ENCODE measurements at regions not wholly inside any gene's neighbourhood (a gene's known extent, or its start where the extent isn't known, plus 50 kb on each side); places are given as distances from the start of the nearest gene placed in this dataset.
"Not testable (repeated sequence)": the region's sequence is repeated elsewhere in the genome, so short reads cannot be mapped to it uniquely, and the experiment has no call there.

DNA sequence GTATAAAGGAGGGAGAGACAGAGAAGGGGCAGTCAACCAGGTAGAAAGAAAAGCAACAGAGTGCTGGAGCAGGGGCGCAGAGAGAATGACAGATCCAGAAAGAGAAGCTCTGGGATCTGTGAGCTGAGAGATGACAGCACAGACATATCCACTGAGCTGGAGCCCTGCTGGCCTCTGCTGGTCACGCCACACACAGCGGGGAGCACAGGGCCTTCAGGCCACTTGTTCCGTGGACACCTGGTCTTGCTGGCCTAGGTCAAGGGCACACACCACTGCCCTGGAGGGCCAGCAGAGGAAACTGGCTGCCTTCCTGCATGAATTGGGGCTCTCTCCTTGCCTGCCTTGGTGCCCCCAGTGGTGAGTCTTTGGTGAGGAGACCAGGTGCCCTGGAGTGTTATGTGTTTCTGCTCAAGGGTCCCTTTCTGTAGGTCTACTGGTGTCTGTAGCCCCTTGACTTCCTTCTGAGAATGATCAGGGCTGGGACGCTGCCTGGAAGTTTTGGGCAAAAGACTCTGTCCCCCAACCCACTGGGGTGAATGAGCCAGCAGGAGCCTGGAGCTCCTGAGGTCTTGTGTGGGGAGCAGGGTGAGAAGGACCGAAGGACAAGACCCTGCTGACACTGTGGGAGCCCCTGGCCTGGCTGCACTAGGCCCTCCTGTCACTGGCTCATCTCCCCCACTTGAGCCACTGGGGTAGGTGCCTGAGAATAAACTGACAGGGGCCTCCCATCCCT, 59.2 kb upstream of the ADAMTS2 start:
- Mint-ChIP-seq H3K36me3 (no peaks in the 10 kb centered on the region), H3K9me3 (peaks cover 10 to 33% (median 27%) of the 10 kb centered on the region in 7 donors), H3K27me3 (ENCODE audit: low read depth in 3 of 3) (peaks cover 0 to 4% (median 4%) of the 10 kb centered on the region in 3 donors)

DNA sequence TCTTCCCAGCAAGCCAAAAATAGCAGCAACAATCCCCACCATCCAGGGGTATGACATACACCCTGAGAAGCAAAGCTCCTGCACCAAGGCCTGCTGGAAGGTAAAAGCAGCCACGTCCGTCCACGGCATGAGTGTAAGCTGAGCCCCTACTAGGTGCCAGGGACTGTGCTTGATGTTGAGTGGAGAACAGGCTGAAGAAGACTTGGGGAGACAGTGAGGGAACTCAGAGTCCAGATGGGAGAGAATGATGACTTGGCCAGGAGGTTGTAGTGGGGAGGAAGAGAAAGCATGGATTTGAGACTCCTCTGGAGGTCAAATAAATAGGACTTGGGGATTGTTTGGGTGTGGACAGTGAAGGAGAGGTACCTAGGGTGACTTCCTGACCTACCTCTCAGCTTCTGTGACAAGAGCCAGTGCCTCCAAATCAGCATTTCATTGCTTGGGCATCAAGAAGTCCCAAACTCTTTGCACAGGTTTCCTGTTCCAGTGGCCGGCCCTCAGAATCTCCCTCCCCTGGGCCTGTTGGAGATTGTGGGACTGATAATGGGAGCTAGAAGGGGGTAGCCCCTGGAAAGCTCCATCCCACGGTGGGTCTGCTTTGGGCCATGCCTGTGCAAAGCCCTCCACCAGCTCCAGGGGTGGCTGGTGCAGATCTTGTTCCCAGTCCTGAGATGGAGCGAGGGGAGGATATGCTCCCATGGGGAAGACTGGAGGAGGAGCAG, 58.3 kb upstream of the ADAMTS2 start:
- H3K4me1 Mint-ChIP-seq = no peaks in the 10 kb centered on the region
- H3K27me3 Mint-ChIP-seq (ENCODE audit: low read depth in 3 of 3) = peaks cover 0 to 4% (median 4%) of the 10 kb centered on the region in 3 donors
- H3K4me3 Mint-ChIP-seq = no peak overlapping the region
- no peaks in the 10 kb centered on the region for H3K4me1 ChIP-seq (ENCODE audit: control insufficient read depth in 1 of 2, insufficient read depth in 2 of 2, low read length in 2 of 2)
- H3K4me2 ChIP-seq (replicated peaks; ENCODE audit: extremely low read depth, low read length, poor library complexity, severe bottlenecking) = no peak overlapping the region
- H3K36me3 Mint-ChIP-seq = no peaks in the 10 kb centered on the region
- peaks cover 29% of the 10 kb centered on the region in 2 donors for H3K9me3 ChIP-seq (replicated peaks in 1 of 2; ENCODE audit: control insufficient read depth in 1 of 2, insufficient read depth in 1 of 2, low read length in 2 of 2)
- no peaks in the 10 kb centered on the region for H3K36me3 ChIP-seq (replicated peaks in 1 of 2; ENCODE audit: control insufficient read depth in 1 of 2, insufficient read depth in 2 of 2, low read length in 2 of 2)
- 86% methylated on average over 5 of the region's 6 CpGs for WGBS (ENCODE audit: insufficient coverage)
- TF ChIP-seq, protein P1, sequence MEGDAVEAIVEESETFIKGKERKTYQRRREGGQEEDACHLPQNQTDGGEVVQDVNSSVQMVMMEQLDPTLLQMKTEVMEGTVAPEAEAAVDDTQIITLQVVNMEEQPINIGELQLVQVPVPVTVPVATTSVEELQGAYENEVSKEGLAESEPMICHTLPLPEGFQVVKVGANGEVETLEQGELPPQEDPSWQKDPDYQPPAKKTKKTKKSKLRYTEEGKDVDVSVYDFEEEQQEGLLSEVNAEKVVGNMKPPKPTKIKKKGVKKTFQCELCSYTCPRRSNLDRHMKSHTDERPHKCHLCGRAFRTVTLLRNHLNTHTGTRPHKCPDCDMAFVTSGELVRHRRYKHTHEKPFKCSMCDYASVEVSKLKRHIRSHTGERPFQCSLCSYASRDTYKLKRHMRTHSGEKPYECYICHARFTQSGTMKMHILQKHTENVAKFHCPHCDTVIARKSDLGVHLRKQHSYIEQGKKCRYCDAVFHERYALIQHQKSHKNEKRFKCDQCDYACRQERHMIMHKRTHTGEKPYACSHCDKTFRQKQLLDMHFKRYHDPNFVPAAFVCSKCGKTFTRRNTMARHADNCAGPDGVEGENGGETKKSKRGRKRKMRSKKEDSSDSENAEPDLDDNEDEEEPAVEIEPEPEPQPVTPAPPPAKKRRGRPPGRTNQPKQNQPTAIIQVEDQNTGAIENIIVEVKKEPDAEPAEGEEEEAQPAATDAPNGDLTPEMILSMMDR (IDR thresholded peaks at IDR 0.05) = no peak
- H3K9ac ChIP-seq (ENCODE audit: insufficient read depth, low read length, poor library complexity, severe bottlenecking) = no peak overlapping the region
- intact Hi-C loops (cut with micrococcal nuclease) = no loop called here
- H3K9me3 Mint-ChIP-seq = peaks cover 13 to 42% (median 36%) of the 10 kb centered on the region in 7 donors
- no peak overlapping the region for H3K27ac Mint-ChIP-seq
- H2AFZ ChIP-seq (ENCODE audit: insufficient read depth, low read depth, low read length, poor library complexity, severe bottlenecking) = no peak overlapping the region
- H3K4me3 ChIP-seq (replicated peaks in 1 of 3; ENCODE audit: low read depth in 2 of 3, low read length in 3 of 3) = no peak overlapping the region
- no peaks in the 10 kb centered on the region for H3K27me3 ChIP-seq (ENCODE audit: control insufficient read depth in 2 of 2, insufficient read depth in 2 of 2, low read length in 2 of 2)
- H3K27ac ChIP-seq (ENCODE audit: low read depth in 1 of 2, low read length in 2 of 2) = no peak overlapping the region
- no peaks in the 10 kb centered on the region for H4K20me1 ChIP-seq (ENCODE audit: insufficient read depth, low read length)
- DNase-seq = peak in 1 of 3 donors; percentile 0
- H3K79me2 ChIP-seq (ENCODE audit: insufficient read depth, low read length) = no peaks in the 10 kb centered on the region

More for the DNA sequence above, 59.2 kb upstream of the ADAMTS2 start:
- Mint-ChIP-seq H3K4me1 (no peaks in the 10 kb centered on the region), H3K27ac (peak overlapping the region in 1 of 7 donors; percentile 12), H3K4me3 (no peak overlapping the region)
- no peaks in the 10 kb centered on the region for H3K27me3 ChIP-seq (ENCODE audit: control insufficient read depth in 2 of 2, insufficient read depth in 2 of 2, low read length in 2 of 2)
- H3K79me2 ChIP-seq (ENCODE audit: insufficient read depth, low read length) = no peaks in the 10 kb centered on the region
- H4K20me1 ChIP-seq (ENCODE audit: insufficient read depth, low read length) = no peaks in the 10 kb centered on the region
- TF ChIP-seq, protein P1 (IDR thresholded peaks at IDR 0.05) = no peak
- DNase-seq = no peak
- 95% methylated on average over 5 of the region's 6 CpGs for WGBS (ENCODE audit: insufficient coverage)
- no peak overlapping the region for H3K27ac ChIP-seq (ENCODE audit: low read depth in 1 of 2, low read length in 2 of 2)
- no peaks in the 10 kb centered on the region for H3K4me1 ChIP-seq (ENCODE audit: control insufficient read depth in 1 of 2, insufficient read depth in 2 of 2, low read length in 2 of 2)
- no peak overlapping the region for H3K4me2 ChIP-seq (replicated peaks; ENCODE audit: extremely low read depth, low read length, poor library complexity, severe bottlenecking)
- no peak overlapping the region for H2AFZ ChIP-seq (ENCODE audit: insufficient read depth, low read depth, low read length, poor library complexity, severe bottlenecking)
- no peak overlapping the region for H3K4me3 ChIP-seq (replicated peaks in 1 of 3; ENCODE audit: low read depth in 2 of 3, low read length in 3 of 3)
- no peaks in the 10 kb centered on the region for H3K36me3 ChIP-seq (replicated peaks in 1 of 2; ENCODE audit: control insufficient read depth in 1 of 2, insufficient read depth in 2 of 2, low read length in 2 of 2)
- peaks cover 20% of the 10 kb centered on the region in 2 donors for H3K9me3 ChIP-seq (replicated peaks in 1 of 2; ENCODE audit: control insufficient read depth in 1 of 2, insufficient read depth in 1 of 2, low read length in 2 of 2)
- intact Hi-C loops (cut with micrococcal nuclease) = no loop called here
- no peak overlapping the region for H3K9ac ChIP-seq (ENCODE audit: insufficient read depth, low read length, poor library complexity, severe bottlenecking)

DNA sequence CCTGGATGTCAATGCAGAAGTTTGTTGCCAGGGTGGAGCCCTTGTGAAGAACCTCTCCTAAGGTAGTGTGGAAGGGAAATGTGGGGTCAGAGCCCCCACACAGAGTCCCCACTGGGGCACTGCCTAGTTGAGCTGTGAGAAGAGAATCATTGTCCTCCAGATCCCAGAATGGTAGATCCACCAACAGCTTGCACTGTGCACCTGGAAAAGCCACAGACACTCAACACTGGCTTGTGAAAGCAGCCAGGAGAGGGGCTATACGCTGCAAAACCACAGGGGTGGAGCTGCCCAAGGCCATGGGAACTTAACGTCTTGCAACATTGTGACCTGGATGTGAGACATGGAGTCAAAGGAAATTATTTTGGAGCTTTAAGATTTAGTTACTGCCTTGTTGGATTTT, 55.2 kb upstream of the ADAMTS2 start:
- DNase-seq; H3K36me3 Mint-ChIP-seq; H3K27ac ChIP-seq (ENCODE audit: low read depth in 1 of 2, low read length in 2 of 2); H3K4me3 ChIP-seq (replicated peaks in 1 of 3; ENCODE audit: low read depth in 2 of 3, low read length in 3 of 3); H3K9ac ChIP-seq (ENCODE audit: insufficient read depth, low read length, poor library complexity, severe bottlenecking); H3K27me3 ChIP-seq (ENCODE audit: control insufficient read depth in 2 of 2, insufficient read depth in 2 of 2, low read length in 2 of 2); H3K4me1 ChIP-seq (ENCODE audit: control insufficient read depth in 1 of 2, insufficient read depth in 2 of 2, low read length in 2 of 2); H2AFZ ChIP-seq (ENCODE audit: insufficient read depth, low read depth, low read length, poor library complexity, severe bottlenecking); H4K20me1 ChIP-seq (ENCODE audit: insufficient read depth, low read length); H3K27me3 Mint-ChIP-seq (ENCODE audit: low read depth in 3 of 3); H3K79me2 ChIP-seq (ENCODE audit: insufficient read depth, low read length); H3K36me3 ChIP-seq (replicated peaks in 1 of 2; ENCODE audit: control insufficient read depth in 1 of 2, insufficient read depth in 2 of 2, low read length in 2 of 2); intact Hi-C loops (cut with micrococcal nuclease); H3K27ac Mint-ChIP-seq; H3K4me3 Mint-ChIP-seq; H3K4me2 ChIP-seq (replicated peaks; ENCODE audit: extremely low read depth, low read length, poor library complexity, severe bottlenecking); H3K4me1 Mint-ChIP-seq: not testable (repeated sequence)
- H3K9me3 ChIP-seq (replicated peaks in 1 of 2; ENCODE audit: control insufficient read depth in 1 of 2, insufficient read depth in 1 of 2, low read length in 2 of 2) = peaks cover 31 to 34% of the 10 kb centered on the region in 2 donors
- H3K9me3 Mint-ChIP-seq = peaks cover 17 to 57% (median 46%) of the 10 kb centered on the region in 7 donors
- WGBS (ENCODE audit: insufficient coverage) = 87% methylated on average over 2 of the region's 2 CpGs

All from CD14-positive monocyte (primary cell).